Astrocyte (in vitro differentiated cells and primary cell): ENCODE measurements at regions not wholly inside any gene's neighbourhood (a gene's known extent, or its start where the extent isn't known, plus 50 kb on each side); places are given as distances from the start of the nearest gene placed in this dataset.

Experiments
- CTCF ChIP-seq: IDR thresholded peaks from 2 replicates; pipeline ENCODE4 v1.5.1; 2011; ENCODE audit warnings: low read depth, mild to moderate bottlenecking, inconsistent platforms, low read length, moderate library complexity; ENCODE audit not compliant: insufficient read depth
- EZH2 ChIP-seq: IDR thresholded peaks from 2 replicates; pipeline ENCODE4 v1.6.1; 2012; ENCODE audit warnings: mild to moderate bottlenecking, low read length, inconsistent platforms; ENCODE audit not compliant: insufficient read depth

- no peak for TF ChIP-seq EZH2
- no peak for TF ChIP-seq CTCF
Measured at GRCh38 chr2:239693330-239693729, 292.5 kb upstream of the HDAC4 start.
